Activated CD4-positive, alpha-beta memory T cell treated with anti-CD3 and anti-CD28 coated beads, Interleukin-2, amount 10 ng/mL, durations not matched to agents 7 days and 5 days (primary cell): ENCODE measurements at regions not wholly inside any gene's neighbourhood (a gene's known extent, or its start where the extent isn't known, plus 50 kb on each side); places are given as distances from the start of the nearest gene placed in this dataset.

Source experiments
- CTCF ChIA-PET: fragments of 350-600 bp; sonication (Branson Sonifier 250); formaldehyde crosslinking; loops from one replicate; lab custom pipeline; 2021; ENCODE audit warnings: antibody characterized with exemption, inconsistent platforms; lab: Charles Lee
- POLR2A ChIA-PET: fragments of 350-600 bp; sonication (Branson Sonifier 250); formaldehyde crosslinking; loops from one replicate; lab custom pipeline; 2021; ENCODE audit warnings: antibody characterized with exemption; lab: Charles Lee
- DNase-seq: peaks from one replicate; pipeline ENCODE4 v3.0.0-alpha.2; 2020
- H3K27ac Mint-ChIP-seq: one replicate; pipeline ENCODE4 v1.8.0; 2021; ENCODE audit warnings: mild to moderate bottlenecking, mixed read lengths
- H3K27me3 Mint-ChIP-seq: one replicate; pipeline ENCODE4 v1.8.0; 2021; ENCODE audit warnings: mixed read lengths
- H3K36me3 Mint-ChIP-seq: one replicate; pipeline ENCODE4 v1.8.0; 2021; ENCODE audit warnings: low read depth, mixed read lengths
- H3K4me1 Mint-ChIP-seq: one replicate; pipeline ENCODE4 v1.8.0; 2021; ENCODE audit warnings: mixed read lengths
- H3K4me3 Mint-ChIP-seq: one replicate; pipeline ENCODE4 v1.8.0; 2021; ENCODE audit warnings: mild to moderate bottlenecking, mixed read lengths
- H3K9me3 Mint-ChIP-seq: one replicate; pipeline ENCODE4 v1.8.0; 2021; ENCODE audit warnings: mixed read lengths

GRCh38 chr9:106577121-106577520, 285.8 kb upstream of the ZNF462 start:
- no peaks in the 10 kb centered on the region for H3K4me1 Mint-ChIP-seq
- peaks cover 17% of the 10 kb centered on the region for H3K9me3 Mint-ChIP-seq
- H3K27me3 Mint-ChIP-seq: no peaks in the 10 kb centered on the region
- no peak overlapping the region for H3K27ac Mint-ChIP-seq
- no peak for DNase-seq
- H3K4me3 Mint-ChIP-seq: no peak overlapping the region
- no peaks in the 10 kb centered on the region for H3K36me3 Mint-ChIP-seq
- CTCF ChIA-PET: no interaction called here
- POLR2A ChIA-PET: no interaction called here

- no peaks in the 10 kb centered on the region for H3K27me3 Mint-ChIP-seq
- H3K27ac Mint-ChIP-seq: no peak overlapping the region
- H3K36me3 Mint-ChIP-seq: no peaks in the 10 kb centered on the region
- no peaks in the 10 kb centered on the region for H3K4me1 Mint-ChIP-seq
- ChIA-PET POLR2A (no interaction called here), CTCF (no interaction called here)
- H3K9me3 Mint-ChIP-seq: peaks cover 12% of the 10 kb centered on the region
- DNase-seq: no peak
- H3K4me3 Mint-ChIP-seq: no peak overlapping the region
Observed at GRCh38 chr9:106580546-106580945, 282.4 kb upstream of the ZNF462 start.

- Mint-ChIP-seq H3K9me3 (peaks cover 12% of the 10 kb centered on the region), H3K27me3 (no peaks in the 10 kb centered on the region), H3K4me1 (no peaks in the 10 kb centered on the region), H3K27ac (no peak overlapping the region), H3K36me3 (no peaks in the 10 kb centered on the region), H3K4me3 (no peak overlapping the region)
- ChIA-PET CTCF (no interaction called here), POLR2A (no interaction called here)
- no peak for DNase-seq
Observed at GRCh38 chr9:106581973-106582372, 281.0 kb upstream of the ZNF462 start.

GRCh38 chr9:106583751-106584150, 279.2 kb upstream of the ZNF462 start:
- H3K27ac Mint-ChIP-seq: no peak overlapping the region
- H3K4me3 Mint-ChIP-seq: no peak overlapping the region
- no peaks in the 10 kb centered on the region for H3K27me3 Mint-ChIP-seq
- peaks cover 10% of the 10 kb centered on the region for H3K9me3 Mint-ChIP-seq
- ChIA-PET POLR2A (no interaction called here), CTCF (no interaction called here)
- no peaks in the 10 kb centered on the region for H3K36me3 Mint-ChIP-seq
- no peak for DNase-seq
- no peaks in the 10 kb centered on the region for H3K4me1 Mint-ChIP-seq

GRCh38 chr9:106587042-106587441, 275.9 kb upstream of the ZNF462 start:
- Mint-ChIP-seq H3K36me3 (no peaks in the 10 kb centered on the region), H3K9me3 (peaks cover 12% of the 10 kb centered on the region), H3K27me3 (no peaks in the 10 kb centered on the region), H3K27ac (no peak overlapping the region), H3K4me3 (no peak overlapping the region), H3K4me1 (no peaks in the 10 kb centered on the region)
- no peak for DNase-seq
- POLR2A ChIA-PET: no interaction called here
- CTCF ChIA-PET: no interaction called here

GRCh38 chr9:106588626-106589025, 274.3 kb upstream of the ZNF462 start:
- POLR2A ChIA-PET: no interaction called here
- Mint-ChIP-seq H3K9me3 (peaks cover 12% of the 10 kb centered on the region), H3K4me1 (no peaks in the 10 kb centered on the region), H3K27me3 (no peaks in the 10 kb centered on the region), H3K4me3 (no peak overlapping the region), H3K27ac (no peak overlapping the region), H3K36me3 (no peaks in the 10 kb centered on the region)
- no peak for DNase-seq
- CTCF ChIA-PET: no interaction called here

GRCh38 chr9:106590759-106591505, 272.0 kb upstream of the ZNF462 start:
- Mint-ChIP-seq H3K27me3 (no peaks in the 10 kb centered on the region), H3K27ac (no peak overlapping the region), H3K36me3 (no peaks in the 10 kb centered on the region), H3K9me3 (peaks cover 8% of the 10 kb centered on the region), H3K4me1 (no peaks in the 10 kb centered on the region), H3K4me3 (no peak overlapping the region)
- POLR2A ChIA-PET: no interaction called here
- DNase-seq: no peak
- CTCF ChIA-PET: no interaction called here

GRCh38 chr9:106593201-106593600, 269.8 kb upstream of the ZNF462 start:
- Mint-ChIP-seq H3K27me3 (no peaks in the 10 kb centered on the region), H3K4me3 (no peak overlapping the region), H3K36me3 (no peaks in the 10 kb centered on the region), H3K9me3 (peaks cover 8% of the 10 kb centered on the region), H3K4me1 (no peaks in the 10 kb centered on the region), H3K27ac (no peak overlapping the region)
- ChIA-PET POLR2A (no interaction called here), CTCF (no interaction called here)
- no peak for DNase-seq

GRCh38 chr9:106596984-106597383, 266.0 kb upstream of the ZNF462 start:
- no peak overlapping the region for H3K27ac Mint-ChIP-seq
- H3K36me3 Mint-ChIP-seq: no peaks in the 10 kb centered on the region
- no peaks in the 10 kb centered on the region for H3K27me3 Mint-ChIP-seq
- H3K4me3 Mint-ChIP-seq: no peak overlapping the region
- CTCF ChIA-PET: interaction anchor here (0.5 kb wide), 1 partner anchor 303 kb away, joined by 3 read pairs; no protein-coding TSS in a partner anchor
- H3K4me1 Mint-ChIP-seq: no peaks in the 10 kb centered on the region
- POLR2A ChIA-PET: no interaction called here
- no peak for DNase-seq
- H3K9me3 Mint-ChIP-seq: peaks cover 3% of the 10 kb centered on the region

GRCh38 chr9:106600955-106601560, 261.9 kb upstream of the ZNF462 start:
- DNase-seq: no peak
- CTCF ChIA-PET: no interaction called here
- Mint-ChIP-seq H3K36me3 (no peaks in the 10 kb centered on the region), H3K27ac (no peak overlapping the region), H3K4me1 (no peaks in the 10 kb centered on the region), H3K9me3 (peaks cover 4% of the 10 kb centered on the region), H3K27me3 (no peaks in the 10 kb centered on the region), H3K4me3 (no peak overlapping the region)
- POLR2A ChIA-PET: no interaction called here

- ChIA-PET POLR2A (no interaction called here), CTCF (no interaction called here)
- Mint-ChIP-seq H3K4me1 (no peaks in the 10 kb centered on the region), H3K9me3 (peaks cover 4% of the 10 kb centered on the region), H3K27ac (no peak overlapping the region), H3K27me3 (no peaks in the 10 kb centered on the region), H3K36me3 (no peaks in the 10 kb centered on the region), H3K4me3 (no peak overlapping the region)
- DNase-seq: no peak
Observed at GRCh38 chr9:106602344-106602743, 260.6 kb upstream of the ZNF462 start.

GRCh38 chr9:106613250-106613737, 249.7 kb upstream of the ZNF462 start:
- Mint-ChIP-seq H3K4me3 (no peak overlapping the region), H3K27me3 (no peaks in the 10 kb centered on the region), H3K4me1 (no peaks in the 10 kb centered on the region), H3K27ac (no peak overlapping the region), H3K9me3 (peaks cover 10% of the 10 kb centered on the region), H3K36me3 (no peaks in the 10 kb centered on the region)
- DNase-seq: no peak
- ChIA-PET POLR2A (no interaction called here), CTCF (no interaction called here)

- Mint-ChIP-seq H3K27me3 (no peaks in the 10 kb centered on the region), H3K9me3 (peaks cover 10% of the 10 kb centered on the region), H3K36me3 (no peaks in the 10 kb centered on the region), H3K27ac (no peak overlapping the region), H3K4me1 (no peaks in the 10 kb centered on the region), H3K4me3 (no peak overlapping the region)
- CTCF ChIA-PET: no interaction called here
- DNase-seq: no peak
- POLR2A ChIA-PET: no interaction called here
Observed at GRCh38 chr9:106615118-106615889, 247.7 kb upstream of the ZNF462 start.
